Fibroblast of lung (primary cell): ENCODE measurements at regions not wholly inside any gene's neighbourhood (a gene's known extent, or its start where the extent isn't known, plus 50 kb on each side); places are given as distances from the start of the nearest gene placed in this dataset.
"Not testable (repeated sequence)": the region's sequence is repeated elsewhere in the genome, so short reads cannot be mapped to it uniquely, and the experiment has no call there.

Source experiments
- DNase-seq, 2 donors: peaks; one replicate each; pipeline versions ENCODE4 v3.0.0 to v3.0.0-alpha.2; 2010; ENCODE audit warnings: low read depth in 2 of 2
- H2AFZ ChIP-seq: 2 replicates; pipeline ENCODE4 v1.5.1; 2012; ENCODE audit warnings: low read length, control low read depth, inconsistent platforms
- H3K27ac ChIP-seq: 2 replicates; pipeline ENCODE4 v1.5.1; 2011; ENCODE audit warnings: low read length, control low read depth; ENCODE audit not compliant: insufficient read depth
- H3K27me3 ChIP-seq: 2 replicates; pipeline ENCODE4 v1.5.1; 2011; ENCODE audit warnings: mild to moderate bottlenecking, low read length; ENCODE audit not compliant: control insufficient read depth, insufficient read depth
- H3K36me3 ChIP-seq: 2 replicates; pipeline ENCODE4 v1.5.1; 2011; ENCODE audit warnings: low read length; ENCODE audit not compliant: control insufficient read depth, insufficient read depth
- H3K4me1 ChIP-seq: 2 replicates; pipeline ENCODE4 v1.5.1; 2011; ENCODE audit warnings: low read length; ENCODE audit not compliant: control insufficient read depth, insufficient read depth; ENCODE audit errors: extremely low read depth
- H3K4me2 ChIP-seq: 2 replicates; pipeline ENCODE4 v1.5.1; 2011; ENCODE audit warnings: low read length, control low read depth; ENCODE audit not compliant: insufficient read depth; ENCODE audit errors: extremely low read depth
- H3K4me3 ChIP-seq, 4 experiments: fragments of 200-600 bp in 1 of 4; sonication (generic) in 1 of 4; replicated peaks in 1 of 4; 2 replicates each; pipeline ENCODE4 v1.5.1; 2011 to 2016; ENCODE audit warnings: low read length in 4 of 4, low read depth in 3 of 4, mild to moderate bottlenecking in 3 of 4, control low read depth in 2 of 4, inconsistent platforms in 1 of 4, mixed read lengths in 1 of 4; ENCODE audit not compliant: insufficient read depth in 1 of 4; ENCODE audit errors: control extremely low read depth in 1 of 4
- H3K79me2 ChIP-seq: 2 replicates; pipeline ENCODE4 v1.5.1; 2012; ENCODE audit warnings: mild to moderate bottlenecking, low read length, inconsistent platforms; ENCODE audit not compliant: control insufficient read depth, insufficient read depth
- H3K9ac ChIP-seq: 2 replicates; pipeline ENCODE4 v1.5.1; 2011; ENCODE audit warnings: mild to moderate bottlenecking, low read length, control low read depth; ENCODE audit not compliant: insufficient read depth
- H3K9me3 ChIP-seq: 2 replicates; pipeline ENCODE4 v1.5.1; 2012; ENCODE audit warnings: low read depth, low read length; ENCODE audit not compliant: control insufficient read depth, insufficient read depth
- H4K20me1 ChIP-seq: 2 replicates; pipeline ENCODE4 v1.5.1; 2011; ENCODE audit warnings: low read length; ENCODE audit not compliant: control insufficient read depth, insufficient read depth; ENCODE audit errors: extremely low read depth
- EZH2 ChIP-seq: IDR thresholded peaks from 2 replicates; pipeline ENCODE4 v1.5.1; 2012; ENCODE audit warnings: low read length, control low read depth, mild to moderate bottlenecking; ENCODE audit errors: missing control alignments
- TF ChIP-seq, protein P1 (sequence below), 2 donors: IDR thresholded peaks in 1 of 2; conservative IDR thresholded peaks in 1 of 2; 1 replicate in 1 of 2; 2 replicates in 1 of 2; pipeline ENCODE4 v1.5.1; 2011 to 2012; ENCODE audit warnings: low read length in 2 of 2, control low read depth in 1 of 2, inconsistent platforms in 1 of 2, low read depth in 1 of 2, mild to moderate bottlenecking in 1 of 2

DNA sequence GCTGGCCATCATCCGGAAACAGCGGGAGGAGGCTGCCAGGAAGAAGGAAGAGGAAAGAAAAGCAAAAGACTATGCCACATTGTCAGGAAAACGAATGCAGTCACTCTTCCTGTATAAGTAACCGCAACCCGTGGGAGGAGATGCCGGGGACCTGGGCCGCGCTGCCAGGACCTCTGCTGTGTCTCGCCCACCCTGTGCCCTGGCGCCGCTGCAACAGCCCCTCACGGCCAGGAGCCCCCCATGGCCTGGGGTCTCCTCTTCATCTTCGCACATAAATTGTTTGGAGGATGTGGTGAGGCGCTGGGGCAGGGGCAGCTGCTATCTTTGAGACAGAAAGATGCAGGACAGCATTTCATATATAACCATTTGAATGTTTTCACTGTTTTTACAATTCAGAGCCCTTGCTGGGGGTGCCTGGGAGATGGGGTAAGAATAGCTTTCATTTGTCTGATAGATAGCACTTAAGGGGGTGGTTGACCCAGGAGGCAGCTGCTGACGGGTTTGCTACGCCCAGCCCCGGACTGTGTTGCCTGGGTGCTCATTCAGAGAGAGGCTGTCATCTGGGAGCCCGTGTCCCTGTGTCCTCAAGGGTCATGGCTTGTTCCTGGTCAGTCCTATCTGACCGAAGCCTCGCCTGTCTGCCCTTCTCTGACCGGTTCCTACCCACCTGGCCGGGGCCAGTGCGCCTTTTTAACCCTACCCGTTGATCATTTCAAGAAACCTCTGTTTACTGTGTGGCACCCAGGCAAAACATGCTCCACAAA is 1067.7 kb upstream of the COX7C start:
- H3K27me3 ChIP-seq = no peaks in the 10 kb centered on the region
- TF ChIP-seq, protein P1, sequence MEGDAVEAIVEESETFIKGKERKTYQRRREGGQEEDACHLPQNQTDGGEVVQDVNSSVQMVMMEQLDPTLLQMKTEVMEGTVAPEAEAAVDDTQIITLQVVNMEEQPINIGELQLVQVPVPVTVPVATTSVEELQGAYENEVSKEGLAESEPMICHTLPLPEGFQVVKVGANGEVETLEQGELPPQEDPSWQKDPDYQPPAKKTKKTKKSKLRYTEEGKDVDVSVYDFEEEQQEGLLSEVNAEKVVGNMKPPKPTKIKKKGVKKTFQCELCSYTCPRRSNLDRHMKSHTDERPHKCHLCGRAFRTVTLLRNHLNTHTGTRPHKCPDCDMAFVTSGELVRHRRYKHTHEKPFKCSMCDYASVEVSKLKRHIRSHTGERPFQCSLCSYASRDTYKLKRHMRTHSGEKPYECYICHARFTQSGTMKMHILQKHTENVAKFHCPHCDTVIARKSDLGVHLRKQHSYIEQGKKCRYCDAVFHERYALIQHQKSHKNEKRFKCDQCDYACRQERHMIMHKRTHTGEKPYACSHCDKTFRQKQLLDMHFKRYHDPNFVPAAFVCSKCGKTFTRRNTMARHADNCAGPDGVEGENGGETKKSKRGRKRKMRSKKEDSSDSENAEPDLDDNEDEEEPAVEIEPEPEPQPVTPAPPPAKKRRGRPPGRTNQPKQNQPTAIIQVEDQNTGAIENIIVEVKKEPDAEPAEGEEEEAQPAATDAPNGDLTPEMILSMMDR (conservative IDR thresholded peaks at IDR 0.05 in 1 of 2, IDR thresholded peaks at IDR 0.05 in 1 of 2; ENCODE audit: low read depth in 1 of 2, low read length in 2 of 2) = no peak
- no peak for TF ChIP-seq EZH2
- H4K20me1 ChIP-seq = no peaks in the 10 kb centered on the region
- H3K9ac ChIP-seq = no peak overlapping the region
- no peak for DNase-seq
- no peaks in the 10 kb centered on the region for H3K9me3 ChIP-seq
- H3K36me3 ChIP-seq = no peaks in the 10 kb centered on the region
- no peak overlapping the region for H3K4me3 ChIP-seq
- H3K4me2 ChIP-seq = no peak overlapping the region
- no peak overlapping the region for H3K27ac ChIP-seq
- H2AFZ ChIP-seq = no peak overlapping the region
- H3K79me2 ChIP-seq = no peaks in the 10 kb centered on the region
- H3K4me1 ChIP-seq = no peaks in the 10 kb centered on the region

DNA sequence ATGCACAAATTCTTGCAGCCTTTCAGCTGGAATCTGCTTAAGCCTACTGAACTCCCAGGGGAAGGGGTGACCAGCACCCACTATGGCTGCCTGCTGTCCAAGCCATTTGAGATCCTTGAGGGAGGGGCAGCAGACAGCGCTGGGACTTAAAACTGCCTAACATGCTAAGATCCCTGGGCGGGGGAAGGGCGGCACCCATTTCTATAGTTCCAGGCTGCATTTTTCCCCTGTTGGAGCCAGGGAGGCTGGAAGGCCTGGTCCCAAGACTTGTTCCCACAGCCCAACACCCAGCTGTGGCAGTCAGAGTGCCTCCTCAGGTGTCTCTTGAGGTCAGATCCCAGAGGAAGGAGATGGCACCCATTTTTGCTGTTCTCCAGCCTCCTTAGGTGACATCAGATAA is 1061.3 kb upstream of the COX7C start:
- no peak for TF ChIP-seq EZH2
- TF ChIP-seq, protein P1 (conservative IDR thresholded peaks at IDR 0.05 in 1 of 2, IDR thresholded peaks at IDR 0.05 in 1 of 2; ENCODE audit: low read depth in 1 of 2, low read length in 2 of 2) = no peak
- Histone ChIP-seq H3K4me2 (no peak overlapping the region), H3K27me3 (no peaks in the 10 kb centered on the region), H3K9me3 (no peaks in the 10 kb centered on the region), H3K79me2 (no peaks in the 10 kb centered on the region), H3K9ac (no peak overlapping the region), H3K36me3 (no peaks in the 10 kb centered on the region), H3K27ac (no peak overlapping the region), H4K20me1 (no peaks in the 10 kb centered on the region), H3K4me3 (no peak overlapping the region), H2AFZ (no peak overlapping the region), H3K4me1 (no peaks in the 10 kb centered on the region)
- DNase-seq = no peak

DNA sequence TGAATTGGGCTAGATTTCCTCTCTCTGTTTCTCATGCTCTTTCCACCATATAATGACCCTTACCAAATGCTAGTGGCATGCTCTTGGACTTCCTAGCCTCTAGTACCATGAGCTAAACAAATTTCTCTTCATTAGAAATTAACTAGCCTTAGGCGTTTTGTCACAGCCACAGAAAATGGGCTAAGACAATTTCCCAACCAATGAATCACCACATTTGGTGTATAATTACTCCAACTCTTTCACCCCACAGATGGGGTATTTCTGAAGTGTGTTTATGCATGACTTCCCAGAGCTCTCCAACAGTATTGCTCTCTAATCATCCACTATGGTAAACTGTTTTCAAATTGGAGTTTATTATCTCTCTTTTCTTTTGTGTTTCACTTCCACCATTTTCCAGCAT is 1041.1 kb upstream of the COX7C start:
- Histone ChIP-seq H3K36me3 (no peaks in the 10 kb centered on the region), H3K4me2 (no peak overlapping the region), H3K4me3 (no peak overlapping the region), H3K79me2 (no peaks in the 10 kb centered on the region), H3K27ac (no peak overlapping the region), H3K9me3 (no peaks in the 10 kb centered on the region), H4K20me1 (no peaks in the 10 kb centered on the region), H2AFZ (no peak overlapping the region), H3K4me1 (no peaks in the 10 kb centered on the region), H3K27me3 (no peaks in the 10 kb centered on the region), H3K9ac (no peak overlapping the region)
- no peak for TF ChIP-seq EZH2
- TF ChIP-seq, protein P1 (conservative IDR thresholded peaks at IDR 0.05 in 1 of 2, IDR thresholded peaks at IDR 0.05 in 1 of 2; ENCODE audit: low read depth in 1 of 2, low read length in 2 of 2) = no peak
- no peak for DNase-seq

DNA sequence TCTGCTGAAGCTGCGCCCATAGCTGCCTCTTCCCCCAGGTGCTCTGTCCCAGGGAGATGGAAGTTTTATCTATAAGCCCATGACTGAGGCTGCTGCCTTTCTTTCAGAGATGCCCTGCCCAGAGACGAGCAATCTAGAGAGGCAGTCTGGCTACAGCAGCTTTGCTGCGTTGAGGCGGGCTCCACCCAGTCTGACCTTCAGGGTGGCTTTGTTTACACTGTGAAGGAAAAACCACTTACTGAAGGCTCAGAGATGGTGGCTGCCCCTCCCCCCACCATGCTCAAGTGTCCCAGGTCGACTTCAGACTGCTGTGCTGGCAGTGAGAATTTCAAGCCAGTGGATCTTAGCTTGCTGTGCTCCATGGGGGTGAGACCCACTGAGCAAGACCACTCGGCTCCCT is 1029.9 kb upstream of the COX7C start:
- H3K4me3 ChIP-seq, H3K36me3 ChIP-seq, H4K20me1 ChIP-seq, H3K4me2 ChIP-seq, H3K9ac ChIP-seq, H3K27ac ChIP-seq, H3K27me3 ChIP-seq, DNase-seq, H2AFZ ChIP-seq, H3K79me2 ChIP-seq, H3K9me3 ChIP-seq, H3K4me1 ChIP-seq: not testable (repeated sequence)

DNA sequence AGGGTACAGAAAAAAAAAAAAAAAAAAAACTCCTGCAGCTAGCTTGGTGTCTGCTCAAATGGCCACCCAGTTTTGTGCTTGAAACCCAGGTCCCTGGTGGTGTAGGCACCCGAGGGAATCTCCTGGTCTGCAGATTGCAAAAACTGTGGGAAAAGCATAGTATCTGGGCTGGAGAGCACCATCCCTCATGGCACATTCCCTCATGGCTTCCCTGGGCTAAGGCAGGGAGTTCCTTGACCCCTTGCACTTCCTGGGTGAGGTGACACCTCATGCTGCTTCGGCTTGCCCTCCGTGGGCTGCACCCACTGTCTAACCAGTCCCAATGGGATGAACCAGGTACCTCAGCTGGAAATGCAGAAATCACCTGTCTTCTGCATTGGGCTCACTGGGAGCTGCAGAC is 1029.5 kb upstream of the COX7C start:
- H3K9me3 ChIP-seq, H3K9ac ChIP-seq, H3K4me1 ChIP-seq, H3K4me3 ChIP-seq, H4K20me1 ChIP-seq, H3K36me3 ChIP-seq, H3K4me2 ChIP-seq, H3K27ac ChIP-seq, H3K27me3 ChIP-seq, H3K79me2 ChIP-seq, DNase-seq, H2AFZ ChIP-seq: not testable (repeated sequence)
